ENCODE measurements at regions not wholly inside any gene's neighbourhood (a gene's known extent, or its start where the extent isn't known, plus 50 kb on each side); places are given as distances from the start of the nearest gene placed in this dataset.

- no peak overlapping the region for H3K4me3 Mint-ChIP-seq
These were observed 65.0 kb downstream of the MYCN start for GRCh38 chr2:16005389-16005788.

GRCh38 chr2:16003809-16004208 is 63.5 kb downstream of the MYCN start:
- H3K27me3 Mint-ChIP-seq: peaks cover 15% of the 10 kb centered on the region
- POLR2A ChIA-PET: no interaction called here
- no peak overlapping the region for H3K27ac ChIP-seq (ENCODE audit: low read depth in 1 of 2, low read length in 2 of 2)
- peaks cover 0 to under 1% of the 10 kb centered on the region in 2 experiments for H3K27me3 ChIP-seq (ENCODE audit: control insufficient read depth in 1 of 2, insufficient read depth in 2 of 2, low read length in 2 of 2)
- TF ChIP-seq CTCF (IDR thresholded peaks at IDR 0.05): no peak
- H3K9me3 Mint-ChIP-seq: no peaks in the 10 kb centered on the region
- CTCF ChIA-PET: no interaction called here
- H3K4me3 Mint-ChIP-seq: no peak overlapping the region
- H3K4me1 ChIP-seq (ENCODE audit: insufficient read depth, low read length): no peaks in the 10 kb centered on the region
- no peak overlapping the region for H3K4me3 ChIP-seq (ENCODE audit: low read length)
- no peaks in the 10 kb centered on the region for H3K36me3 Mint-ChIP-seq (ENCODE audit: low read depth)
- ATAC-seq (ENCODE audit: poor library complexity): no peak
- intact Hi-C loops (cut with DNase I, micrococcal nuclease): no loop called here
- H3K27ac Mint-ChIP-seq: no peak overlapping the region
- peaks cover 0 to 3% of the 10 kb centered on the region in 2 experiments for H3K9me3 ChIP-seq (ENCODE audit: control insufficient read depth in 1 of 2, insufficient read depth in 1 of 2, low read length in 2 of 2)
- no peak for DNase-seq
- no peaks in the 10 kb centered on the region for H3K36me3 ChIP-seq (ENCODE audit: insufficient read depth, low read length)
- H3K4me1 Mint-ChIP-seq (ENCODE audit: low read depth): no peaks in the 10 kb centered on the region

More at GRCh38 chr2:16005389-16005788, 65.0 kb downstream of the MYCN start:
- ATAC-seq (ENCODE audit: poor library complexity) (no peak), DNase-seq (no peak)
- Histone ChIP-seq H3K4me3 (ENCODE audit: low read length) (no peak overlapping the region), H3K27me3 (ENCODE audit: control insufficient read depth in 1 of 2, insufficient read depth in 2 of 2, low read length in 2 of 2) (peaks cover under 1 to 1% of the 10 kb centered on the region in 2 experiments), H3K9me3 (ENCODE audit: control insufficient read depth in 1 of 2, insufficient read depth in 1 of 2, low read length in 2 of 2) (peaks cover 0 to 3% of the 10 kb centered on the region in 2 experiments), H3K36me3 (ENCODE audit: insufficient read depth, low read length) (no peaks in the 10 kb centered on the region), H3K27ac (ENCODE audit: low read depth in 1 of 2, low read length in 2 of 2) (no peak overlapping the region), H3K4me1 (ENCODE audit: insufficient read depth, low read length) (no peaks in the 10 kb centered on the region)
- POLR2A ChIA-PET: no interaction called here
- H3K27me3 Mint-ChIP-seq: peaks cover 12% of the 10 kb centered on the region
- no peak overlapping the region for H3K27ac Mint-ChIP-seq
- CTCF ChIA-PET: no interaction called here
- H3K36me3 Mint-ChIP-seq (ENCODE audit: low read depth): no peaks in the 10 kb centered on the region
- intact Hi-C loops (cut with DNase I, micrococcal nuclease): no loop called here
- H3K4me1 Mint-ChIP-seq (ENCODE audit: low read depth): no peaks in the 10 kb centered on the region
- H3K9me3 Mint-ChIP-seq: no peaks in the 10 kb centered on the region
- TF ChIP-seq CTCF (IDR thresholded peaks at IDR 0.05): no peak

- no peak overlapping the region for H3K27ac ChIP-seq (ENCODE audit: low read depth in 1 of 2, low read length in 2 of 2)
- ChIA-PET CTCF (no interaction called here), POLR2A (no interaction called here)
- intact Hi-C loops (cut with DNase I, micrococcal nuclease): no loop called here
- Mint-ChIP-seq H3K27me3 (peaks cover 15% of the 10 kb centered on the region), H3K9me3 (no peaks in the 10 kb centered on the region), H3K36me3 (ENCODE audit: low read depth) (no peaks in the 10 kb centered on the region), H3K27ac (no peak overlapping the region), H3K4me3 (no peak overlapping the region), H3K4me1 (ENCODE audit: low read depth) (no peaks in the 10 kb centered on the region)
- DNase-seq (no peak), ATAC-seq (ENCODE audit: poor library complexity) (no peak)
- H3K27me3 ChIP-seq (ENCODE audit: control insufficient read depth in 1 of 2, insufficient read depth in 2 of 2, low read length in 2 of 2): peaks cover 0 to 2% of the 10 kb centered on the region in 2 experiments
- no peak overlapping the region for H3K4me3 ChIP-seq (ENCODE audit: low read length)
- no peak for TF ChIP-seq CTCF (IDR thresholded peaks at IDR 0.05)
- no peaks in the 10 kb centered on the region for H3K4me1 ChIP-seq (ENCODE audit: insufficient read depth, low read length)
- no peaks in the 10 kb centered on the region for H3K36me3 ChIP-seq (ENCODE audit: insufficient read depth, low read length)
- H3K9me3 ChIP-seq (ENCODE audit: control insufficient read depth in 1 of 2, insufficient read depth in 1 of 2, low read length in 2 of 2): peaks cover 0 to 3% of the 10 kb centered on the region in 2 experiments
These were observed 62.8 kb downstream of the MYCN start for GRCh38 chr2:16003152-16003551.
